Ascending aorta (tissue), 2 donors: ENCODE measurements at regions not wholly inside any gene's neighbourhood (a gene's known extent, or its start where the extent isn't known, plus 50 kb on each side); places are given as distances from the start of the nearest gene placed in this dataset.

Experiments
- DNase-seq, 2 donors: peaks; one replicate each; pipeline ENCODE4 v3.0.0-alpha.2; 2019; ENCODE audit warnings: low spot score in 2 of 2
- H3K27ac ChIP-seq, 2 donors: fragments of 200-600 bp; sonication (generic); one replicate each; pipeline ENCODE4 v1.5.1; 2016 to 2017; ENCODE audit warnings: mild to moderate bottlenecking in 1 of 2
- H3K27me3 ChIP-seq: fragments of 200-600 bp; sonication (generic); one replicate; pipeline ENCODE4 v1.5.1; 2017
- H3K36me3 ChIP-seq, 2 donors: fragments of 200-600 bp; sonication (generic); one replicate each; pipeline ENCODE4 v1.5.1; 2016
- H3K4me1 ChIP-seq, 2 donors: fragments of 200-600 bp; sonication (generic); one replicate each; pipeline ENCODE4 v1.5.1; 2016 to 2017; ENCODE audit warnings: mild to moderate bottlenecking in 1 of 2
- H3K4me3 ChIP-seq, 2 donors: fragments of 200-600 bp; sonication (generic); one replicate each; pipeline ENCODE4 v1.5.1; 2016 to 2017; ENCODE audit warnings: mild to moderate bottlenecking in 1 of 2
- H3K9me3 ChIP-seq, 2 donors: fragments of 200-600 bp; sonication (generic); one replicate each; pipeline ENCODE4 v1.5.1; 2016
- CTCF ChIP-seq, 3 experiments: fragments of 200-600 bp in 2 of 3; fragments of 450-650 bp in 1 of 3; sonication (generic) in 2 of 3; IDR thresholded peaks; one replicate each; pipeline ENCODE4 v1.5.1; 2016 to 2019; ENCODE audit warnings: antibody characterized with exemption in 3 of 3, mild to moderate bottlenecking in 1 of 3, moderate library complexity in 1 of 3
- intact Hi-C: fragments of 100-400 bp; cut with DNase I; formaldehyde crosslinking; loops from one replicate; pipeline ENCODE4 v1.15.1; 2023

- no peak overlapping the region for H3K4me3 ChIP-seq
- DNase-seq, result no peak
- no peaks in the 10 kb centered on the region for H3K9me3 ChIP-seq
- H3K27ac ChIP-seq, result no peak overlapping the region
- intact Hi-C loops, result no loop called here
- no peaks in the 10 kb centered on the region for H3K36me3 ChIP-seq
- no peak for TF ChIP-seq CTCF (IDR thresholded peaks at IDR 0.05)
- no peaks in the 10 kb centered on the region for H3K27me3 ChIP-seq
- H3K4me1 ChIP-seq, result peaks cover 0 to 4% of the 10 kb centered on the region in 2 donors
Observed at GRCh38 chr3:23073724-23074305, 129.3 kb upstream of the UBE2E2 start.

GRCh38 chr3:23075496-23075895 lies 127.6 kb upstream of the UBE2E2 start:
- intact Hi-C loops, result no loop called here
- Histone ChIP-seq H3K27ac (no peak overlapping the region), H3K4me1 (peaks cover 0 to 4% of the 10 kb centered on the region in 2 donors), H3K36me3 (no peaks in the 10 kb centered on the region), H3K4me3 (peak overlapping the region in 1 of 2 donors; percentile 2), H3K9me3 (no peaks in the 10 kb centered on the region), H3K27me3 (no peaks in the 10 kb centered on the region)
- no peak for DNase-seq
- no peak for TF ChIP-seq CTCF (IDR thresholded peaks at IDR 0.05)

GRCh38 chr3:23076437-23076836 lies 126.7 kb upstream of the UBE2E2 start:
- H3K9me3 ChIP-seq, result no peaks in the 10 kb centered on the region
- TF ChIP-seq CTCF (IDR thresholded peaks at IDR 0.05), result no peak
- H3K4me1 ChIP-seq, result peaks cover 0 to 4% of the 10 kb centered on the region in 2 donors
- no peak overlapping the region for H3K4me3 ChIP-seq
- intact Hi-C loops, result no loop called here
- no peak overlapping the region for H3K27ac ChIP-seq
- no peak for DNase-seq
- no peaks in the 10 kb centered on the region for H3K36me3 ChIP-seq
- H3K27me3 ChIP-seq, result no peaks in the 10 kb centered on the region

- Histone ChIP-seq H3K27ac (no peak overlapping the region), H3K36me3 (no peaks in the 10 kb centered on the region), H3K27me3 (no peaks in the 10 kb centered on the region), H3K9me3 (no peaks in the 10 kb centered on the region), H3K4me1 (peaks cover 0 to 4% of the 10 kb centered on the region in 2 donors), H3K4me3 (no peak overlapping the region)
- no peak for DNase-seq
- intact Hi-C loops, result no loop called here
- TF ChIP-seq CTCF (IDR thresholded peaks at IDR 0.05), result no peak
Observed at GRCh38 chr3:23077126-23077525, 126.0 kb upstream of the UBE2E2 start.

- DNase-seq, result no peak
- no peak overlapping the region for H3K4me3 ChIP-seq
- intact Hi-C loops, result no loop called here
Observed at GRCh38 chr3:23078735-23079134, 124.4 kb upstream of the UBE2E2 start.

More at GRCh38 chr3:23078735-23079134, 124.4 kb upstream of the UBE2E2 start:
- TF ChIP-seq CTCF (IDR thresholded peaks at IDR 0.05), result no peak
- Histone ChIP-seq H3K9me3 (no peaks in the 10 kb centered on the region), H3K27ac (no peak overlapping the region), H3K27me3 (no peaks in the 10 kb centered on the region), H3K36me3 (no peaks in the 10 kb centered on the region), H3K4me1 (peaks cover 0 to 4% of the 10 kb centered on the region in 2 donors)
